GM20000 (cell line): ENCODE measurements at regions not wholly inside any gene's neighbourhood (a gene's known extent, or its start where the extent isn't known, plus 50 kb on each side); places are given as distances from the start of the nearest gene placed in this dataset.

Source experiments
- DNase-seq: peaks from one replicate; pipeline ENCODE4 v3.0.0; 2012; ENCODE audit warnings: low spot score
- TF ChIP-seq, protein P1 (sequence below): IDR thresholded peaks from 2 replicates; pipeline ENCODE4 v1.5.1; 2012; ENCODE audit warnings: mild to moderate bottlenecking, control low read depth; ENCODE audit errors: extremely low read depth, missing control alignments

- no peak for DNase-seq
- TF ChIP-seq, protein P1, sequence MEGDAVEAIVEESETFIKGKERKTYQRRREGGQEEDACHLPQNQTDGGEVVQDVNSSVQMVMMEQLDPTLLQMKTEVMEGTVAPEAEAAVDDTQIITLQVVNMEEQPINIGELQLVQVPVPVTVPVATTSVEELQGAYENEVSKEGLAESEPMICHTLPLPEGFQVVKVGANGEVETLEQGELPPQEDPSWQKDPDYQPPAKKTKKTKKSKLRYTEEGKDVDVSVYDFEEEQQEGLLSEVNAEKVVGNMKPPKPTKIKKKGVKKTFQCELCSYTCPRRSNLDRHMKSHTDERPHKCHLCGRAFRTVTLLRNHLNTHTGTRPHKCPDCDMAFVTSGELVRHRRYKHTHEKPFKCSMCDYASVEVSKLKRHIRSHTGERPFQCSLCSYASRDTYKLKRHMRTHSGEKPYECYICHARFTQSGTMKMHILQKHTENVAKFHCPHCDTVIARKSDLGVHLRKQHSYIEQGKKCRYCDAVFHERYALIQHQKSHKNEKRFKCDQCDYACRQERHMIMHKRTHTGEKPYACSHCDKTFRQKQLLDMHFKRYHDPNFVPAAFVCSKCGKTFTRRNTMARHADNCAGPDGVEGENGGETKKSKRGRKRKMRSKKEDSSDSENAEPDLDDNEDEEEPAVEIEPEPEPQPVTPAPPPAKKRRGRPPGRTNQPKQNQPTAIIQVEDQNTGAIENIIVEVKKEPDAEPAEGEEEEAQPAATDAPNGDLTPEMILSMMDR = no peak
Measured at GRCh38 chr18:40678318-40678717, 1276.7 kb upstream of the PIK3C3 start.

DNA sequence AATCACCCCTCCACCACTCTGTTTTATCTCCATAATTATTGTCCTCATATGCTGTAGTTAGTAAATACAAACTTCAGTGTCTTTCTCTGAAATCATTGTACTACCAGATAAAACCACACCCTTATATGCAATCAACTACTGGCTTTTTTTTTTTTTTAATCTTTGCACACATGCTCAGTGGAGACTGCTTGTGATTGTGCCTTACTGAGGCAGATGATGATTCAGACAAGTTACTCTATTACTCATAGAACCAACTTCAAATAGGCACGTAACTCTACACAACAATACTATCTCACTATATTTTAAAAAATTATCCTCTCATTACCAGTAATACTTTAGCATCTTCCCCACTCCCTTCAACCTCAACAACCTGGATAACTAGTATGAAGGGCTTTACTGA is 1278.4 kb upstream of the PIK3C3 start:
- no peak for DNase-seq
- TF ChIP-seq, protein P1 = no peak

DNA sequence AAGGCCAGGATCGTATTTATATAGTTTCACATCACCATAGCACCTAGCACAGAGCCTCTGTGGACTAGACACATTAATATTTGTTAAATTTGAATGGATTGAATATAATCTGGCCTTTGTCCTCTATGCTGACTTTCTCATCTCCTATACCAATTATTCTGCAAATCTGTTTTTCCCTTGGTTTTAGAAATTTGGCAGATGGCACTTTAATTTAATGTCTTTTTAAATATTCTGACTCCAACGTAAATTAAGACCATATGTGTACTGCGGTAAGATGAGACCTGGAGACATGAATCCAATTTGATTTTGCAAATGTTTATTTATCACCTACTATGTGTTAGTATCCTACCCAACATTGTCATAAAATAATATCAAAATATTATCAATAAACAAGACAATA is 1281.9 kb upstream of the PIK3C3 start:
- TF ChIP-seq, protein P1 = no peak
- DNase-seq = no peak

- TF ChIP-seq, protein P1 = no peak
- no peak for DNase-seq
Measured at GRCh38 chr18:40672590-40672989, 1282.4 kb upstream of the PIK3C3 start.

- no peak for DNase-seq
Measured at GRCh38 chr18:40670668-40671375, 1284.2 kb upstream of the PIK3C3 start.

GRCh38 chr18:40662898-40663437 is 1292.1 kb upstream of the PIK3C3 start:
- DNase-seq = no peak
- TF ChIP-seq, protein P1 = no peak

More at GRCh38 chr18:40670668-40671375, 1284.2 kb upstream of the PIK3C3 start:
- TF ChIP-seq, protein P1 = no peak

GRCh38 chr18:40653682-40654081 is 1301.4 kb upstream of the PIK3C3 start:
- DNase-seq = no peak
- TF ChIP-seq, protein P1 = no peak
